Skeletal muscle tissue (tissue), 3 donors: ENCODE measurements at regions not wholly inside any gene's neighbourhood (a gene's known extent, or its start where the extent isn't known, plus 50 kb on each side); places are given as distances from the start of the nearest gene placed in this dataset.

Source experiments
- H3K27ac ChIP-seq: one replicate; pipeline ENCODE4 v1.7.0; 2013; ENCODE audit warnings: mild to moderate bottlenecking, low read depth, low read length, inconsistent platforms
- H3K27me3 ChIP-seq, 3 donors: one replicate each; pipeline ENCODE4 v1.7.0; 2013; ENCODE audit warnings: low read length in 3 of 3; ENCODE audit not compliant: control insufficient read depth in 3 of 3, insufficient read depth in 3 of 3
- H3K36me3 ChIP-seq, 3 donors: one replicate each; pipeline ENCODE4 v1.7.0; 2013; ENCODE audit warnings: low read length in 3 of 3; ENCODE audit not compliant: control insufficient read depth in 3 of 3, insufficient read depth in 3 of 3
- H3K4me1 ChIP-seq, 3 donors: one replicate each; pipeline ENCODE4 v1.7.0; 2013; ENCODE audit warnings: low read length in 3 of 3, mild to moderate bottlenecking in 3 of 3; ENCODE audit not compliant: control insufficient read depth in 3 of 3, insufficient read depth in 3 of 3
- H3K4me3 ChIP-seq, 3 donors: one replicate each; pipeline ENCODE4 v1.7.0; 2013; ENCODE audit warnings: low read length in 3 of 3
- H3K9ac ChIP-seq, 3 donors: one replicate each; pipeline ENCODE4 v1.7.0; 2013; ENCODE audit warnings: low read length in 3 of 3, mild to moderate bottlenecking in 3 of 3, moderate library complexity in 2 of 3, low read depth in 1 of 3
- H3K9me3 ChIP-seq, 3 donors: one replicate each; pipeline ENCODE4 v1.7.0; 2013; ENCODE audit warnings: low read length in 3 of 3; ENCODE audit not compliant: control insufficient read depth in 3 of 3
- donor health status: Osteomylitis.

DNA sequence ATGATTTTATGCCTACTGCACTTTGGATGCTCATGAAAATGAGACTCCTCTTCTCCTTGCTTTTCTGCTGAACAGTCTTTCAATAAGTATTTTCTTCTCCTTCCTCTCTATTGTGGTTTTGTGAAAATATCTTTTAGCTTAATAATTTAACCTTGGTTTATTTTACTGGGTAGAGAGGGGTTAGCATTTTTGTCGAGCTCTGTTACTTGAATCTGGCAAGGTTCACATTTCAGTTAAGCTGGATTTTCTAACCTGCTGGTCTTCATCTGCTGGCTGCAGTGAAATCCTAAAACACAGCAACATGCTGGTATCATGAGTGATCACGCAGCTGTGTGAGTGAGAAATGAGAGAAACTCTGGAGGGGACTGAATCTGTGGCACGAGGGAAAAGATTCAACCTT lies 222.7 kb upstream of the NOX3 start:
- H3K36me3 ChIP-seq = no peaks in the 10 kb centered on the region
- H3K4me1 ChIP-seq = no peaks in the 10 kb centered on the region
- H3K27ac ChIP-seq = no peak overlapping the region
- H3K9me3 ChIP-seq = no peaks in the 10 kb centered on the region
- no peaks in the 10 kb centered on the region for H3K27me3 ChIP-seq
- no peak overlapping the region for H3K4me3 ChIP-seq
- no peak overlapping the region for H3K9ac ChIP-seq

DNA sequence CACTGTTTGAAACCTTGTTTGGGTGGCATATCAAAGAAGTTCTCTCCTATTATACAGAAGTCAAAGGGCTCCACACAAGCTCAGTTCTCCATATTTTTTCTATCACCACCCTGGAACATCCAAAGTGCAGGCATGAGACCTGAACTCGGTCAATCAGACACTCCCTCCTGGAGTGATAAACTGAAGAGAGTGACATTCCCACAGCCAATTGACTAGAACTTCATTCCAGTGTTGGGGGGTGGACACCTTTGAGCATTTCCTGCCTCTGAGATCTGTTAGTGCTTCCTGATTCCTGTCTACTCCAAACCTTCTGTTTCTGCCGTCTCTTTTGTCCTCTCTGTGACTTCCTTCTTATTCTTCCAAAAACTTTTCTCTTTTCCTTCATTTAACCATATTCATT lies 220.7 kb upstream of the NOX3 start:
- H3K9ac ChIP-seq = no peak overlapping the region
- H3K27ac ChIP-seq = no peak overlapping the region
- H3K36me3 ChIP-seq = no peaks in the 10 kb centered on the region
- no peaks in the 10 kb centered on the region for H3K9me3 ChIP-seq
- no peaks in the 10 kb centered on the region for H3K27me3 ChIP-seq
- no peaks in the 10 kb centered on the region for H3K4me1 ChIP-seq
- H3K4me3 ChIP-seq = no peak overlapping the region

DNA sequence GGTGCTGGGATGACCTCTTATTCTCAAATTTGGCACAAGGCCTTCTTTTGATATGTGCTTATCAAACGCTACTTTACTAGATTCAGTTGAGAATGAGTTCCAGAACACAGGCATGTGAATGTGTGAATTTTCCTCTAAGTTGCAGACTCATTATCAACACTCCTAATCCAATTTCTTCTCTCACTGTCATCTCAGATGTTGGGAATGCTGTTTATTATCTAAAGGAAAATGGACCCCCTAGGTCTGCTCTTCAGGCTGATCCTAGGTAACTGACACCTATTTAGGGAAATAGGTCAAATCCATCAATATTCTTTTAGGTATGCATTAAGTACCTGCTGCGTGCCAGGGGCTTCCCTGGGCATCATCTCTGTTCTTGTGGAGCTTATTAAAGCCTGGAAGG lies 215.0 kb upstream of the NOX3 start:
- H3K27me3 ChIP-seq = no peaks in the 10 kb centered on the region
- H3K36me3 ChIP-seq = no peaks in the 10 kb centered on the region
- no peak overlapping the region for H3K9ac ChIP-seq
- H3K9me3 ChIP-seq = no peaks in the 10 kb centered on the region
- H3K4me1 ChIP-seq = no peaks in the 10 kb centered on the region
- no peak overlapping the region for H3K4me3 ChIP-seq
- no peak overlapping the region for H3K27ac ChIP-seq

DNA sequence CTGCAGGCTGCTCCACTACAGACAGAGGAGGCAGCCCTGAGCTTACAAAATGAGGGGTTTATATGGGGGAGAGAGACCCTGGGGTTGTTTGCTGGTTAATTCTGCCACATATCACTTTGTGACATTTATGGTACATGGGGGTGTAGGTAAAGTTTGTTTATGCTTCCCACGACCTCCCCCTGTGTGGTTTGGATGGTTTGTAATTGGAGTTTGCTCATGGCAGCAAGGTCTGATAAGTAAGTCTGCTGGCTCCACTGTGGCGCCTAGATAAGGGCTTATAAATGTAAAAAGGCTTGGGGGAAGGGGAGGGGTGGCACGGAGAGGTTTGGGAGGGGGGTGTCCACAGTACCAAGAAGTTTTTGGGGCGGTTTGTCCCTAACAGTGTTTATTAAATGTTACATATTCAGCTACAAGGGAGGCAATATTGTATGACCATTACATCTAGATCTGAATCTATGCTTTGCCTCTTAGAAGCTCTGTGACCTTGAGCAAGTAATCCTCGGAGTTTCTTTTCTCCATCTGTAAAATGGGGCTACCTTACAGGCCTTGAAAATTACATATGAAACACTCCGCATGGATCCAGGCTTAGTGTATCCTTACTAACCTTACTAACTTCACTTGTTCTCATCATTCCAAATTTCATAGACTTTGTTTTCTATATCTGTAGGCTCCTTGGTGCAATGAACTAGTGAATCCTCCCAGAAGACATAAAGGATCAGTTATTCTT lies 204.8 kb upstream of the NOX3 start:
- Histone ChIP-seq H3K27me3 (no peaks in the 10 kb centered on the region), H3K27ac (no peak overlapping the region), H3K4me1 (no peaks in the 10 kb centered on the region), H3K9me3 (no peaks in the 10 kb centered on the region), H3K9ac (no peak overlapping the region), H3K4me3 (no peak overlapping the region), H3K36me3 (no peaks in the 10 kb centered on the region)

DNA sequence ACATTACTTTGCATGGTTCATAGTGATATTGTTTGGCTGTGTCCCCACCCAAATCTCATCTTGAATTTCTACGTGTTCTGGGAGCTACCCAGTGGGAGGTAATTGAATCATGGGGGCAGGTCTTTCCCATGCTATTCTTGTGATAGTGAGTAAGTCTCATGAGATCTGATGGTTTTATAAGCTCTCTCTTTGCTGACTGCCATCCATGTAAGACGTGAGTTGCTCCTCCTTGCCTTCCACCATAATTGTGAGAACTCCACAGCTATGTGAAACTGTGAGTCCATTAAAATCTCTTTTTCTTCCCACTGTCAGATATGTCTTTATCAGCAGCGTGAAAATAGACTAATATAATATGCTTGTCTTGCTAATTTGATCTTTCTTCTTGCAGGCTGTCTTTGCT lies 200.4 kb upstream of the NOX3 start:
- Histone ChIP-seq H3K4me1 (no peaks in the 10 kb centered on the region), H3K36me3 (no peaks in the 10 kb centered on the region), H3K27ac (no peak overlapping the region), H3K4me3 (no peak overlapping the region), H3K9me3 (no peaks in the 10 kb centered on the region), H3K27me3 (no peaks in the 10 kb centered on the region), H3K9ac (no peak overlapping the region)

DNA sequence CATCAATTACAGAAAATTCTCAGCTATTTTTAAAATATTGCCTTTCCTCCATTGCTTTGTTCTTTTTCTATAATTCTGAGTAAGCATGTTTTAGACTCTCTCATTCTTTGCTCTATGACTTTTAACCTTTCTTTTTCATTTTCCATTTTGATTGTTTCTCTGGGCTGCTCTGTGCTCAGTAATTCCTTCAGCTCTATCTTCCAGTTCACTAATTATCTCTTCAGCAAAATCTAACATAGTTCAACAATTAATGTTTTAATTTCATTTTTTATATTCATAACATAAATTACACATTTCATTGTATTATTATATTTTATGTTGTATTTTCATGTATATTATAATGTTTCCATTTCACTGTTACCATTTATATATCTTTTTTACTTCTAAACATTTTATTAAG lies 198.8 kb upstream of the NOX3 start:
- H3K27ac ChIP-seq = no peak overlapping the region
- H3K4me3 ChIP-seq = no peak overlapping the region
- no peaks in the 10 kb centered on the region for H3K27me3 ChIP-seq

DNA sequence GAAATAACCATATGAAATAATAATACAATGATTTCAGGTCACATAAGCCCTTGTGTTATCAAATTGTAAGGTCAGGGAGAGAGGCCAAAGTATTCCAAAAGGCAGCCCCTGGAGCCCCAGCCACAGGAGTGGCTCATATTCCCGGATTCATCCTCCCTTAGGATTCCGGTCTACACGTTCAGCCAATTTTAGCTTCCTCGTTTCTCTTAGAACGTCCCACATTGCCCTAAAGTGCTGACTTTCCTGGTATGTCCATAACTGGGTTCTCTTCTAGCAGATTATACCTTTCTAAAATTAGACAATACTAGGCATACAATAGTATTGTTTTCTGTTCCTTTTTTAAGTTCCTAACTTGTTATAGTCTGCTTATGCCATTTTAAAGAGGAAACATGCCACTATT lies 192.7 kb upstream of the NOX3 start:
- Histone ChIP-seq H3K4me1 (no peaks in the 10 kb centered on the region), H3K27ac (no peak overlapping the region)

More for the DNA sequence above, 198.8 kb upstream of the NOX3 start:
- H3K36me3 ChIP-seq = no peaks in the 10 kb centered on the region
- no peaks in the 10 kb centered on the region for H3K4me1 ChIP-seq
- H3K9ac ChIP-seq = no peak overlapping the region
- H3K9me3 ChIP-seq = no peaks in the 10 kb centered on the region

DNA sequence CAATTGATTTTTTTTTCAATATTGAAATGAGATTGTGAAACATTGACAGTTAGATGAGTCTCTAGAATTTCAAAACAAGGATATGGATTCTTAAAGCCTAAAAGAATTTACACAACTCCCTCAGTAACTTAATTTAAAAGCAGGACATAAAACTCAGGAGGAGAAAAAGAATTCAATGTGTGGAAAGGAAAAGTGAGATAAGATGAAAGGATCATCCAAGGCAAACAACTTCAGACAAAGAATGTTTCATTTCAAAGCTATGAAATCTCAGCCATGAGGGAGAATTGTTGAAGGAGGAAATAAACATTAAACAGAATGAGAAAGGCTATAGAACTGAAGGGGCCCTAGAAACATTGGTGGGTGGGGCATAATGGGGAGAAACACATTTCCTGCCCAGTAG lies 191.7 kb upstream of the NOX3 start:
- peaks cover 0 to 2% (median 0%) of the 10 kb centered on the region in 3 donors for H3K9me3 ChIP-seq
- H3K4me3 ChIP-seq = no peak overlapping the region
- H3K27ac ChIP-seq = no peak overlapping the region
- no peak overlapping the region for H3K9ac ChIP-seq
- no peaks in the 10 kb centered on the region for H3K27me3 ChIP-seq
- H3K36me3 ChIP-seq = no peaks in the 10 kb centered on the region
- H3K4me1 ChIP-seq = no peaks in the 10 kb centered on the region

More for the DNA sequence above, 192.7 kb upstream of the NOX3 start:
- no peaks in the 10 kb centered on the region for H3K36me3 ChIP-seq
- H3K4me3 ChIP-seq = no peak overlapping the region
- H3K9ac ChIP-seq = no peak overlapping the region
- no peaks in the 10 kb centered on the region for H3K27me3 ChIP-seq
- H3K9me3 ChIP-seq = no peaks in the 10 kb centered on the region

DNA sequence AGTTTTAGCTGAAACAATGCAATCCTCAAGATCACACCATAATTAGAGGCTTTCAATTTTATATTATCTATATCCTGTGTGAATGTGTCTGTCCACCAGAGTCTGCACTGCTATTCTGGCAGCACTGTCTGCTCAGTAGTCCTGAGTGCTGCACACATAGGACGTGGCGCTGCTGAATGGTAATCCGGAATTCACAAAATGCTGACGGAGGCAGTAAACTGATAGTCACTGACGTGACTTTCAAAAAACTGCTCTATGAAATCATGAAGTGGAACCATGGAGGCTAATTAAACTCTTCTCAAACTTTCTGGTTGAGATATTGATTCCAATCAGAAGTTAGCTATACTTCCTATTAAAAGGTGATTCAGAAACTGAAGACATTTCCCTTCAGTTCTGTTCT lies 190.8 kb upstream of the NOX3 start:
- Histone ChIP-seq H3K4me1 (no peaks in the 10 kb centered on the region), H3K27me3 (no peaks in the 10 kb centered on the region), H3K27ac (no peak overlapping the region), H3K4me3 (no peak overlapping the region), H3K36me3 (no peaks in the 10 kb centered on the region), H3K9ac (no peak overlapping the region), H3K9me3 (peaks cover 0 to 2% (median 0%) of the 10 kb centered on the region in 3 donors)

DNA sequence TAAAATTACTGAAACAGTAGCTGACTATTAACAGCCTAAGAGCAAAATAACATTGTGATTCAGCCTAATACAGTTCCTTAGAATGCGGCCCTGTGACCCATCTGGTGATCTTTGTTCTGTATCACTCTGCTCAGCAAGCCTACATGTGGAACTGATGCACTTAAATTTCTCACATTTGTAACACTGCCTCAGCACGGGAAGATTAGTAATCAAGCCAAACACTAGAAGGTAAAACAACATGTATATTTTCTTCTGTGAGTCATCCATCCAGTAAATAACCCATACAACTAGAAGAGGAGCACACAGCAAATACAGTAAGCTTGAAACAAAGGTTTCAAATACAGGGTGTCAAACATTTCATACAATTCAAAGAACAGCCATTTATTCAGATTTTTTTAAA lies 189.7 kb upstream of the NOX3 start:
- Histone ChIP-seq H3K27me3 (no peaks in the 10 kb centered on the region), H3K9ac (no peak overlapping the region), H3K9me3 (peaks cover 0 to 2% (median 2%) of the 10 kb centered on the region in 3 donors), H3K27ac (no peak overlapping the region), H3K36me3 (no peaks in the 10 kb centered on the region), H3K4me3 (no peak overlapping the region), H3K4me1 (no peaks in the 10 kb centered on the region)
